Vagina (tissue), 2 donors: ENCODE measurements at regions not wholly inside any gene's neighbourhood (a gene's known extent, or its start where the extent isn't known, plus 50 kb on each side); places are given as distances from the start of the nearest gene placed in this dataset.

Source experiments
- POLR2A ChIP-seq, 2 donors: fragments of 450-650 bp; IDR thresholded peaks; one replicate each; pipeline ENCODE4 v1.6.1; 2017; ENCODE audit warnings: antibody characterized with exemption in 2 of 2, mild to moderate bottlenecking in 2 of 2, moderate library complexity in 2 of 2
- POLR2AphosphoS5 ChIP-seq, 2 donors: sonication (generic); formaldehyde crosslinking; IDR thresholded peaks; one replicate each; pipeline ENCODE4 v1.9.0; 2017; ENCODE audit warnings: antibody characterized with exemption in 2 of 2, mild to moderate bottlenecking in 2 of 2, low read depth in 1 of 2; ENCODE audit not compliant: insufficient read depth in 1 of 2
- TF ChIP-seq, protein P1 (sequence below), 3 experiments: fragments of 450-650 bp in 2 of 3; fragments of 200-600 bp in 1 of 3; sonication (generic) in 1 of 3; IDR thresholded peaks; one replicate each; pipeline ENCODE4 v1.5.1; 2017 to 2019; ENCODE audit warnings: antibody characterized with exemption in 3 of 3, mild to moderate bottlenecking in 2 of 3, moderate library complexity in 2 of 3

DNA sequence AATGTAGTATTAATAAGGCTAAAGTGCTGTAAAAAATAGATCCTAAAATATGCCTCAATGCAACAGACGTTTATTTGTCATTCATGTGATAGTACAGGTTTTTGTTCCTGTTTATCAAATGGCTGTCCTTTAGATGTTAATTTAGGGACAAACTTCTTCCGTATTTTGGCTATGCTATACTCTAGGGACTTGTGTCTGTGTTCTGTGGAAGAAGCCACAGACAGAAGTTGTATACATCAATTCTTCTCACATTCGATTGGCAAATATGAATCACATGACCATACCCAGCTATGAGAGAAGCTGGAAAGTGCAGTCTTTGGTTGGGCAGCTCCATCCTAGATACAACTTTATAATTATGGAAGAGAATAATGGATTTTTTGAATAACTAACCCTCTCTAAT lies 232.7 kb upstream of the SNX7 start:
- TF ChIP-seq POLR2A (IDR thresholded peaks at IDR 0.05): no peak
- TF ChIP-seq, protein P1, sequence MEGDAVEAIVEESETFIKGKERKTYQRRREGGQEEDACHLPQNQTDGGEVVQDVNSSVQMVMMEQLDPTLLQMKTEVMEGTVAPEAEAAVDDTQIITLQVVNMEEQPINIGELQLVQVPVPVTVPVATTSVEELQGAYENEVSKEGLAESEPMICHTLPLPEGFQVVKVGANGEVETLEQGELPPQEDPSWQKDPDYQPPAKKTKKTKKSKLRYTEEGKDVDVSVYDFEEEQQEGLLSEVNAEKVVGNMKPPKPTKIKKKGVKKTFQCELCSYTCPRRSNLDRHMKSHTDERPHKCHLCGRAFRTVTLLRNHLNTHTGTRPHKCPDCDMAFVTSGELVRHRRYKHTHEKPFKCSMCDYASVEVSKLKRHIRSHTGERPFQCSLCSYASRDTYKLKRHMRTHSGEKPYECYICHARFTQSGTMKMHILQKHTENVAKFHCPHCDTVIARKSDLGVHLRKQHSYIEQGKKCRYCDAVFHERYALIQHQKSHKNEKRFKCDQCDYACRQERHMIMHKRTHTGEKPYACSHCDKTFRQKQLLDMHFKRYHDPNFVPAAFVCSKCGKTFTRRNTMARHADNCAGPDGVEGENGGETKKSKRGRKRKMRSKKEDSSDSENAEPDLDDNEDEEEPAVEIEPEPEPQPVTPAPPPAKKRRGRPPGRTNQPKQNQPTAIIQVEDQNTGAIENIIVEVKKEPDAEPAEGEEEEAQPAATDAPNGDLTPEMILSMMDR (IDR thresholded peaks at IDR 0.05): no peak
- no peak for TF ChIP-seq POLR2AphosphoS5 (IDR thresholded peaks at IDR 0.05; ENCODE audit: insufficient read depth in 1 of 2, low read depth in 1 of 2)
